GM12801 (cell line): ENCODE measurements at regions not wholly inside any gene's neighbourhood (a gene's known extent, or its start where the extent isn't known, plus 50 kb on each side); places are given as distances from the start of the nearest gene placed in this dataset.

Experiments
- TF ChIP-seq, protein P1 (sequence below): IDR thresholded peaks from one replicate; pipeline ENCODE4 v1.5.1; 2011; ENCODE audit warnings: control low read depth; ENCODE audit not compliant: insufficient read length; ENCODE audit errors: extremely low read depth

DNA sequence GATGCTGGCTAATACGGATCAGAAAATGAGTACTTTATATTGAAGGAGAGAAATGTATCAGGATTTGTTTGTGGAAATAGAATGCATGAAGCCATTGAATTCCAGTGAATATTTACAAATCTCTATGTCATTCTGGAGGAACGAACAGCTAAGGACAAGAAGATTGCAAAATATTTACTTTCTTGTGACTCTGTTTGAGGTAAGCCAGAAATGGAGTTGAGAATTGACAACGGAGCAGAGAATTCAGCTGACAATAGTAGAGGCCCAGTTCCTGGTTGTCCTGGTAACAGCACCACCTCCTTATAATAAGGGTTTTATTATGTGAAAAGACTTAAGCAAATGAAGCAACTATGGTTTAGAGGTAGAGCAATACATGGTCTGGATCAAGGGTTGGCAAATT, 349.2 kb downstream of the ADCYAP1 start:
- TF ChIP-seq, protein P1, sequence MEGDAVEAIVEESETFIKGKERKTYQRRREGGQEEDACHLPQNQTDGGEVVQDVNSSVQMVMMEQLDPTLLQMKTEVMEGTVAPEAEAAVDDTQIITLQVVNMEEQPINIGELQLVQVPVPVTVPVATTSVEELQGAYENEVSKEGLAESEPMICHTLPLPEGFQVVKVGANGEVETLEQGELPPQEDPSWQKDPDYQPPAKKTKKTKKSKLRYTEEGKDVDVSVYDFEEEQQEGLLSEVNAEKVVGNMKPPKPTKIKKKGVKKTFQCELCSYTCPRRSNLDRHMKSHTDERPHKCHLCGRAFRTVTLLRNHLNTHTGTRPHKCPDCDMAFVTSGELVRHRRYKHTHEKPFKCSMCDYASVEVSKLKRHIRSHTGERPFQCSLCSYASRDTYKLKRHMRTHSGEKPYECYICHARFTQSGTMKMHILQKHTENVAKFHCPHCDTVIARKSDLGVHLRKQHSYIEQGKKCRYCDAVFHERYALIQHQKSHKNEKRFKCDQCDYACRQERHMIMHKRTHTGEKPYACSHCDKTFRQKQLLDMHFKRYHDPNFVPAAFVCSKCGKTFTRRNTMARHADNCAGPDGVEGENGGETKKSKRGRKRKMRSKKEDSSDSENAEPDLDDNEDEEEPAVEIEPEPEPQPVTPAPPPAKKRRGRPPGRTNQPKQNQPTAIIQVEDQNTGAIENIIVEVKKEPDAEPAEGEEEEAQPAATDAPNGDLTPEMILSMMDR: no peak

DNA sequence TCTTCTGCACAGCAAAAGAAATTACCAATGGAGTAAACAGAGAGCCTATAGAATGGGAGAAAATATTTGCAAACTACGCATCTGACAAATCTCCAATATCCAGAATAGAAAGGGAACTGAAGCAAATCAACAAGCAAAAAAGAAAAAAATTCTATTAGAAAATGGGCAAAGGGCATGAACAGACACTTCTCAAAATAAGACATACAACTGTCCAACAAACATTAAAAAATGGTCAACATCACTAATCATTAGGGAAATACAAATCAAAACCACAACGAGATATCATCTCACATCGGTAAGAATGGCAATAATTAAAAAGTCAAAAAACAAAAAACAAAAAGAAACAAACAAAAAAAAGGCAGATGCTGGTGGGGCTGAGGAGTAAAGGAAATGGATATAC, 356.4 kb downstream of the ADCYAP1 start:
- TF ChIP-seq, protein P1: no peak

DNA sequence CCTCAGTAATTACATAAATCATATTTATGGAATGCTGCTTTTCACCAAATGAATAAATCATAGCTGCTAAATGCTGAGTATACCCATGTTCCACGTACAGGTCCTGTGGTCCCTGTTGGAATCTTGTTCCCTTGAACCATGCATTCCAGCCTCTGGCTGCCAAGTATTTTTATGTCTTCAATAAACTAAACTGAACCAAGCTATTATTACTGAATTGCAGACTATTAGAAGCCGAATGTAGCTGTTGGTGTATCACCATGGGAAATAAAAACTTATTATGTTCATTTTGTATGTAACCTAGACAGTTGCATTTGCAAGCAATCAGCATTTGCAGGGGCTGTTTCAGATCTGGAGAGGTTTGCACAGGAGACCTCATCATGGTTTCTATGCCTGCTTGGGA, 362.4 kb downstream of the ADCYAP1 start:
- TF ChIP-seq, protein P1: no peak

DNA sequence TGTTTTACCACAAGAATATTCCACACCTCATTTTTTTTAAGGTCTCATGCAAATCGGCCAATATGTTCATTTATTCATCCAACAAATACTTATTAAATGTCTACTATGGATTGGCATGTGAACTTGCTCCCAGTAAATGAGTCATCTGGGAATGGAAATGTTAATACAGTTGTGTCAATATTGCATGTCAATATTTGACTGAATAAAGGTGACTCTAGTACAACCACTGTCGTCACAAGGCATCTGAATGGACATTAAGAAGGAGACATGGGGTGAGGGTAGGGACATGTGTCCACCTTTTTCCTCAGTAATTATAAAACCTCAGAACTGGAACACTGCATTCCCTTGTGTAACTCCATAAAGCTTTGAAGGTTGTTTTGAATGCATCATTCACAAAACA, 365.4 kb downstream of the ADCYAP1 start:
- TF ChIP-seq, protein P1: no peak

DNA sequence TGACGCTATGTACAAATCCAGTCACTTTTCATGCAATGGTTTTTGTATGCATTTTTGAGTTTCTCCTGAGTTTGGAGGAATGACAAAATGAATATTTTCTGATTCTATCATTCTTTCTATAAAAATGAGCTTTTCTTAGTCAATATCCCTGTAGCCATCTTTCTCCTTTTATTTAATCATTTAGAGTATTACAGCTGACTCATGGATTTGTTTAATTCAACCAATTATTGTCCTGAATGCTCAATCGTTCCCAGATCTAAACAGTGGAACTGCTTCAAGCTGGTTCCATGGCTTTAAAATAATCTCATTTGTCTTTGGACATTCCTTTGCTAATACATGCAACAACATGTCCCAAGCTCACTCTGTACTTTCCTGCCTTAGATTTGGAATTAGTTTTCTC, 368.8 kb downstream of the ADCYAP1 start:
- TF ChIP-seq, protein P1: no peak

DNA sequence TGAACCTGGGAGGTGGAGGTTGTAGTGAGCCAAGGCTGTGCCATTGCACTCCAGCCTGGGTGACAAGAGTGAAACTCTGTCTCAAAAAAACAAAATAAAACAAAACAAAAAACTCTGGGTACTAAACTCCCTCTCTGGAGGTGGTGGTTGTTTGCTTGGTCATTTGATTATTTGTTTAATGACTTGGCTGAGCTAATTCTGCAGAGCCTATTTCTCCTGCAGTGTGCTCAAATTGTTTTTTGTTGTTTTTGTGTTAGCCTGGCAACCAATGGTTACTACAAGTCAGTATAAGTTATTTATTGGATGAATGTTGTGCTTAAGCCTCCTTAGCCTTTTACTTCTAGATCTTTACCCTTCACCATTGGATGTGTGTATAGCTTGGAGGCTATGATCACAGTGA, 387.5 kb downstream of the ADCYAP1 start:
- TF ChIP-seq, protein P1: no peak

DNA sequence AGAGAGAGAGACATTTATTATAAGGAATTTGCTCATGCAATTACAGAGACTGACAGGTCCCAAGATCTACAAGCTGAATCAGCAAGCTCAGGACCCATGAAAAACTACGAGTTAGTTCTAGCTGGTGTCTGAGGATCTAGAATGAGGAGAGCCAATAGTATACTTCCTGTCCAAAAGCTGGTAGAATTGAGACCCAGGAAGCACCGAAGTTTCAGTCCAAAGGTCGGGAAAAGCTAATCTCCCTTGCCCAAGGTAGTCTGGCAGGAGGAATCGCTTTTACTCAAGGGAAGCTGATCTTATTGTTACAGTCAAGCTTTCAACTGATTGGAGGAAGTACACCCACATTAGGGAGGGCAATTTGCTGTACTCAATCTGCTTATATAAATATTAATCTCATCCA, 389.6 kb downstream of the ADCYAP1 start:
- TF ChIP-seq, protein P1: no peak

DNA sequence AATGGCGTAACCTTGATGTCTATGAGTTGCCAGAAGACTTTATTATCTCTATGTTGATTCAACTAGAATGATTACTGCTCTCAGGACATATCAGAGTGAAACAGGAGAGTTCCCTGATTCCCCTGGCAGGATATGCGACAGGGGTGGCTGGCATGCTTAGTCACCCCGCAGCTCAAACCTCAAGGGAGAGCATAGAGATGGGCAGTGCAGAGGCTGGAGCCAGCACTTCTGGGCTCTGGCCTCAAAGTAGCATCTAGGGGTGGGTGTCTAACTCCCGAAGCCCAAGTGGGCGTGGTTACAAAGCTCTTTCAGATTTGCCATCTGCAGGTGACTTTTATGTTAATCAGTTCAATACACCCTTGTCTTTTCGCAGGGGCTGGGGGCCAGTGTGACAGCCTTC, 391.6 kb downstream of the ADCYAP1 start:
- TF ChIP-seq, protein P1: no peak
